GM12865 (cell line): ENCODE measurements at regions not wholly inside any gene's neighbourhood (a gene's known extent, or its start where the extent isn't known, plus 50 kb on each side); places are given as distances from the start of the nearest gene placed in this dataset.
"Not testable (repeated sequence)": the region's sequence is repeated elsewhere in the genome, so short reads cannot be mapped to it uniquely, and the experiment has no call there.

Experiments used
- DNase-seq: peaks from one replicate; pipeline ENCODE4 v3.0.0; 2010; ENCODE audit warnings: low read depth
- H3K4me3 ChIP-seq: 2 replicates; pipeline ENCODE4 v1.5.1; 2011; ENCODE audit warnings: mild to moderate bottlenecking, low read depth, low read length, control low read depth
- TF ChIP-seq, protein P1 (sequence below): IDR thresholded peaks from 2 replicates; pipeline ENCODE4 v1.5.1; 2011; ENCODE audit warnings: low read length, control low read depth, low read depth, inconsistent platforms; ENCODE audit not compliant: insufficient read depth; ENCODE audit errors: missing control alignments

DNA sequence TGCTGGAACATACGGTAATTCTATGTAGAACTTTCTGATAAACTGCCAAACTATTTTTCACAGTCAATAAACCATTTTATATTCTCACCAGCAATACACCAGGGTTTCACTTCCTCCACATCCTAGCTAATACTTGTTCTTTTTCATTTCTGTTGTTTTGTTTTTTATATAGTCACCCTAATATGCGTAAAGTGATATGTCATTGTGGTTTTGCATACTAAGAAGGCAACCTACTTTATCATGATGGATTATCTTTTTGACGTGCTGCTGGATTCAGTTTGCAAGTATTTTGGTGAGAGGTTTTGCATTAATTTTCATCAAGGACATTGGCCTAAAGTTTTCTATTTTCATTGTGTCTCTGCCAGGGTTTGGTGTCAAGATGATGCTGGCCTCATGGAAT is 1384.1 kb downstream of the UQCRFS1 start:
- TF ChIP-seq, protein P1, sequence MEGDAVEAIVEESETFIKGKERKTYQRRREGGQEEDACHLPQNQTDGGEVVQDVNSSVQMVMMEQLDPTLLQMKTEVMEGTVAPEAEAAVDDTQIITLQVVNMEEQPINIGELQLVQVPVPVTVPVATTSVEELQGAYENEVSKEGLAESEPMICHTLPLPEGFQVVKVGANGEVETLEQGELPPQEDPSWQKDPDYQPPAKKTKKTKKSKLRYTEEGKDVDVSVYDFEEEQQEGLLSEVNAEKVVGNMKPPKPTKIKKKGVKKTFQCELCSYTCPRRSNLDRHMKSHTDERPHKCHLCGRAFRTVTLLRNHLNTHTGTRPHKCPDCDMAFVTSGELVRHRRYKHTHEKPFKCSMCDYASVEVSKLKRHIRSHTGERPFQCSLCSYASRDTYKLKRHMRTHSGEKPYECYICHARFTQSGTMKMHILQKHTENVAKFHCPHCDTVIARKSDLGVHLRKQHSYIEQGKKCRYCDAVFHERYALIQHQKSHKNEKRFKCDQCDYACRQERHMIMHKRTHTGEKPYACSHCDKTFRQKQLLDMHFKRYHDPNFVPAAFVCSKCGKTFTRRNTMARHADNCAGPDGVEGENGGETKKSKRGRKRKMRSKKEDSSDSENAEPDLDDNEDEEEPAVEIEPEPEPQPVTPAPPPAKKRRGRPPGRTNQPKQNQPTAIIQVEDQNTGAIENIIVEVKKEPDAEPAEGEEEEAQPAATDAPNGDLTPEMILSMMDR: no peak
- no peak for DNase-seq
- H3K4me3 ChIP-seq: no peak overlapping the region

DNA sequence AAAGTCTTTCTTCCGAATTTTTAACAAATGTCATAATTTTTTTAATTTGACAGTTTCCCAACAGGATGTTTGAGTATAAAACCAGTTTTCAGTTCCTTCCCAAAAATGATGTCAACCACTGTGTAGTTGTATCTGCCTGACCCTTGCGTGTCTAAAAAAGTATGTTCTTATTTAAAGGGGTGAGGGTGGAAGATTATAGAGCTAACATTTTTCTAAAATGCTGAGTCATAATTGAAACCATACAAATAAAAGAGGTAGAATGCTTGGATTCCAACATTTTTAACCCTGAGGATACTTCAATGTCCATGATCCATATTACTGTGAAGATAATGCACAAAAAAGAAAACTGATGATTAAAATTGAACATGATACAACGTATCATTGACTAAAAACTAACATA is 1388.8 kb downstream of the UQCRFS1 start:
- no peak for DNase-seq
- no peak overlapping the region for H3K4me3 ChIP-seq
- TF ChIP-seq, protein P1: no peak

DNA sequence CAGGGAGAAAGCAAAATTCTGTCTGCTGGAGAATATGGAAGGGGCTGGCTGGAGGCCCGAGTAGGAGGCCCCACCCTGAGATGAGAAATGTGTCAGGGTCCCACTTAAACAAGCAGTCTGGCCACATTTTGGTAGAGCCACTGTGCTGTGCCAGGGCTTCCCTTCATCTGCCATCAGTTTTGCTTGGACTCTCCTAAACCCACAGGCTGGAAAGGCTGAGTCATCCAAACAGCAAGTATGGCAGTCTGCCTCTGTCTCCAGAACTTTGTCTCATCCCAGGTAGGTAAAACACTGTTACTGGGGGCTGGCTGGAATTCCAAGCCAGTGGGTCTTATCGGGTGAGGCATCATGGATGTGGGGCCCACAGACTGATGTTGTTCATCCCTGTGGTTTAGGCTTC is 1390.6 kb downstream of the UQCRFS1 start:
- H3K4me3 ChIP-seq: no peak overlapping the region
- DNase-seq: no peak
- TF ChIP-seq, protein P1: no peak

DNA sequence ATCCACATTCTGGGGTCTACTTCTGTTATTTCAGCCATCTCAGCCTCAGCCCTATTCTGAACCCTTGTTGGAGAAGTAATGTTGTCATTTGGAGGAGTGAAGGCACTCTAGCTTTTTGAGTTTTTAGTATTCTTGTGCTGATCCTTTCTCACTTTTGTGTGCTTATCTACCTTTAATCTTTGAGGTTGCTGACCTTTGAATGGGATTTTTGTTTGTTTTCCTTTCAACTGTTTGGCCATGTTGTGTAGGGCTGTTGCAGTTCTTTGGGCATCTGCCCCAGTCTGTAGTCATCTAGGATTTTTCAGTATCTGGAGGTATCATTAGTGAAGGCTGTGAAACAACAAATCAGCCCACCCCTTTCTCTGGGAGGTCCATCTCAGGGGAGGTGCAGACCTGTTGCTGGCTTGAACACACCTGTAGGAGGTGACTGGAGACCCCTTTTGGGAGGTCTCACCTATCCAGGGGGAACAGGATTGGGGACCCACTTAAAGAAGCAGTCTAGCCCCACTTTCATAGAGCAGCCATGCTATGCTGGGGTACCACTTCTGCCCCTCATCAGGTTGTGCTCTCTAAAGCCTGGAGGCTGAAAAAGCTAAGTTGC is 1391.4 kb downstream of the UQCRFS1 start:
- TF ChIP-seq, protein P1: no peak
- DNase-seq: no peak
- H3K4me3 ChIP-seq: no peak overlapping the region

DNA sequence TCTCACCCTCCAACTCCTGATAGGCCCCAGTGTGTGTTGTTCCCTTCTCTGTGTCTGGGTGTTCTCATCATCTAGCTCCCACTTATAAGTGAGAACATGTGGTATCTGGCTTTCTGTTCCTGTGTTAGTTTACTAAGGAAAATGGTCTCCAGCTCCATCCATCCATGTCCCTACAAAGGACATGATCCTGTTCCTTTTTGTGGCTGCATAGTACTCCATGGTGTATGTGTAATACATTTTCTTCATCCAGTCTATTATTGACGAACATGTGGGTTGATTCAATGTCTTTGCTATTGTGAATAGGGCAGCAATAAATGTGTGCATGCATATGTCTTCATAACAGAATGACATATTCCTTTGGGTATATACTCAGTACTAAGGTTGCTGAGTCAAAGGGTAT is 1397.0 kb downstream of the UQCRFS1 start:
- H3K4me3 ChIP-seq: no peak overlapping the region
- TF ChIP-seq, protein P1: no peak
- DNase-seq: no peak

DNA sequence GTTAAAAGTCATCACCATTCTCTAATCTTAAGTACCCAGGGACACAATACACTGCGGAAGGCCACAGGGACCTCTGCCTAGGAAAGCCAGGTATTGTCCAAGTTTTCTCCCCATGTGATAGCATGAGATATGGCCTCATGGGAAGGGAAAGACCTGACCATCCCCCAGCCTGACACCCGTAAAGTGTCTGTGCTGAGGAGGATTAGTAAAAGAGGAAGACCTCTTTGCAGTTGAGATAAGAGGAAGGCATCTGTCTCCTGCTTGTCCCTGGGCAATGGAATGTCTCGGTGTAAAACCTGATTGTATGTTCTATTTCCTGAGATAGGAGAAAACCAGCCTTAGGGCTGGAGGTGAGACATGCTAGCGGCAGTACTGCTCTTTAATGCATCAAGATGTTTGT is 1398.1 kb downstream of the UQCRFS1 start:
- not testable (repeated sequence) for DNase-seq

DNA sequence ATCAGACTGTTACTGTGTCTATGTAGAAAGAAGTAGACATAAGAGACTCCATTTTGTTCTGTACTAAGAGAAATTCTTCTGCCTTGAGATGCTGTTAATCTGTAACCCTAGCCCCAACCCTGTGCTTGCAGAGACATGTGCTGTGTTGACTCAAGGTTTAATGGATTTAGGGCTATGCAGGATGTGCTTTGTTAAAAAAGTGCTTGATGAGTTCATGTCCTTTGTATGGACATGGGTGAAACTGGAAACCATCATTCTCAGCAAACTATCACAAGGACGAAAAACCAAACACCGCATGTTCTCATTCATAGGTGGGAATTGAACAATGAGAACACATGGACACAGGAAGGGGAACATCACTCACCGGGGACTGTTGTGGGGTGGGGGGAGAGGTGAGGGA is 1398.7 kb downstream of the UQCRFS1 start:
- not testable (repeated sequence) for DNase-seq, H3K4me3 ChIP-seq

More for the DNA sequence above, 1398.1 kb downstream of the UQCRFS1 start:
- not testable (repeated sequence) for H3K4me3 ChIP-seq

DNA sequence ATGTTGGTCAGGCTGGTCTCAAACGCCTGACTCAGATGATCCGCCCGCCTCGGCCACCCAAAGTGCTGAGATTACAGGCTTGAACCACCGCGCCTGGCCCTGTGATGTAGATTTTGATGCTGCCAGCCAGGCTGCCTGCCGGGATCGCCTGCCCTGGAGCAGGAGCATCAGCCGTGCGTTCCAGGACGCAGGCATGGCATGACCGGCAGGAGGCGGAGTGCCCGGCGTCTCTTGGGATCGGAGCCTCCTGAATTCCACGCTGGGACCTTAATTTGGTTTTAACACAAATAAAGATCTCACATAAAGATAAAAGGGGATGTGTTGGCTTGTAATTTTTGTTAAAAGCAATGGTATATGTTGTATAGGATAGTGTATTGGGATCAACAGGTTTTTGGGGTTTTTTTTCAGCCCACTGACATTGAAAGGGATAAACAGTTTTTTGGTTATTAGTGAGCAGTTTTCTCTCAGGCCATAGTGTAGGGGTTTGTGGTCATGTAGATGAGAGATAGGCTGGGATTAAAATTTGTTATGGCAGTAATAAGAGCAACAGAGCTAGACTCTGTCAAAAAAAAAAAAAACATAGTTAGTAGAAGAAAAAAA is 1406.4 kb downstream of the UQCRFS1 start:
- TF ChIP-seq, protein P1: no peak

More for the DNA sequence above, 1406.4 kb downstream of the UQCRFS1 start:
- DNase-seq: no peak
- no peak overlapping the region for H3K4me3 ChIP-seq
